ENCODE measurements at regions not wholly inside any gene's neighbourhood (a gene's known extent, or its start where the extent isn't known, plus 50 kb on each side); places are given as distances from the start of the nearest gene placed in this dataset.
A peak's percentile ranks its signal among the peaks of the same experiment; 100 is the strongest.
"Not testable (repeated sequence)": the region's sequence is repeated elsewhere in the genome, so short reads cannot be mapped to it uniquely, and the experiment has no call there.

DNA sequence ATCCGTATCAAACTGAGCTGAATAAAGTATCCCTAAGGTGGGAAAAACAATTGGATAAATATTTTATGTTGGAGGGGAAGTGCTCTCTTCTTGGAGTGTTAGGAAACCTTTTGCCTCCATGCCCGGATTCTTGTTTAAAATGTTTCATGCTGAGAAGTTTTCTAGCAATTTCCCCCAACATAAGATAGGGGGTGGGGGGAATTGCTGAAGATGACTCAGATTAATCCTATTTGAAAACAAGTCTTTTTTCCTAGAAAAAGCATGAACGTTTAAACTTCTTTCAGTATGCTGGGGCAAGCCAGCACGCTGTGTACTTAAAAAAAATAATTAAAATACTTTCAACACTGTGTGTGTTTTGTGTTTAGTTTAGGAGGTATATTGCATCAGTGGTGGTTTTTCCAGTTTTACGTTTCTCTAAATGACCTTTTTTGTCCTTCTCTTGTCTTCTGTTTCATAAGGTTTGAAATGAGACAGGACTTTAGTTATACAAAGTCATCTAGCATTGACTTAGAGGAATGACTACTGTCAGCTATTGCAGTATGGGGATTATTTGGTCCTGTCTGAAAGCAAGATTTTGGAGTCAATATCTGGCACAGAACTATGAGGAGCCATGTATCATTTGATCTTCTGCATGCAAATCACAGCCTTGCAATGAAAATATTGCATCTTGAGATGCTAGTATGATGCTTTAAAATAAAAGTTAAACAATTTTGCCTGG lies 295.9 kb downstream of the GATA3 start:
- no peak for DNase-seq

DNA sequence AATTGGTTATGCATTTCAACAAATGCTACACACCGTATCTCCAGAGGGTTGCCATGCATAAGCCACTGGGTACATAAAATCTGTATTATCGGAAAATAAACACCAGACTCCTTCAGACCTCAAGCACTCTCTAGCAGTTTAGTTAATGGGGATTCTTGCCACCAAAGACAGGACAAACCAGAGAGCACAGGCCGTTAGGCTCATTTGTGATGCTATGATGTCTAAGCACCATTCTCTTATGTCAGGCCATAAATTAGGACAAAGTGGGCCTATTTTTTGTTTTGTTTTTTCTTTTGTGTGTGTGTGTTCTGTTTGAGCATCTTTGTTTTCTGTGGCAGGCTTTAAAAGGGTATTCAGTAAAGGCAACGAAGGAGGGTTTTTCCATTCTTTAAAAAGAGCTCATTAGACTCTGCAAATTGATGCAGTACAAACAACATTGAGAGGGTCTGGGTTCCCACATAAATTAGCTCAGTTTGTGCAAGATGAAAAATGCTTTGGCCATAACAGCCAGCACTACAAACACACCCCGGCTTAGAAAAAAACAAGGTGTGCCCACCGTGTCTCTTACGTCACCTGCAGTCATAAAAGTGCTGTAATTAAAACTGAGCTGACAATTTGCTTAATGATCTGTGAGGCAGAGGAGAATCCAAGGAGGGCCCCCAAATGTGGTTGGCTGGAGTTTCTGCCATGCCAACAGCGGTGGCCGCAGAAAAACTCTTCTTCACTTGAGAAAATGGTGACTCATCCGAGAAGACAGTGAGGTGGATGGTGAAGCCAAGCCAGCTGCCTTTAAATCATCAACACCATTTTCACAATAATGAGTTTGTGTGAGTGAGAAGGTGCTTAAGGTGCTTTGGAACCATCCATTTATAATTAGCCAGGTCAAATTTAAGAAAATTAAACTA lies 297.9 kb downstream of the GATA3 start:
- DNase-seq = no peak

DNA sequence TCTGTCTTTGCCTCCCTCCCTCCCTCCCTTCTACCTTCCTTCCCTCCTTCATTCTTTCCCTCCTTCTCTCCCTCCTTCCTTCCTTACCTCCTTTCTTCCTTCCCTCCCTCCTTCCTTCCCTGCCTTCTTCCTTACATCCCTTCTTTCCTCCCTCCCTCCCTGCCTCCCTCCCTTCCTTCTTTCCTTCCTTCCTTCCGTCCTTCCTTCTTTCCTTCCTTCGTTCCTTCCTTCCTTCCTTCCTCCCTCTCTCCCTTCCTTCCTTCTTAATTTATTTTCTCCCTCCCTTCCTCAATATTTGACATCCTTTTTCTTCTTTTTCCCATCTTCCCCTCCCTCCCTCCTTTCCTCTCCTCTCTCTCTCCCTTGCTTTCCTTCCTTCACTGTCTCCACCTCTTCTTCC lies 301.8 kb downstream of the GATA3 start:
- no peak for DNase-seq

DNA sequence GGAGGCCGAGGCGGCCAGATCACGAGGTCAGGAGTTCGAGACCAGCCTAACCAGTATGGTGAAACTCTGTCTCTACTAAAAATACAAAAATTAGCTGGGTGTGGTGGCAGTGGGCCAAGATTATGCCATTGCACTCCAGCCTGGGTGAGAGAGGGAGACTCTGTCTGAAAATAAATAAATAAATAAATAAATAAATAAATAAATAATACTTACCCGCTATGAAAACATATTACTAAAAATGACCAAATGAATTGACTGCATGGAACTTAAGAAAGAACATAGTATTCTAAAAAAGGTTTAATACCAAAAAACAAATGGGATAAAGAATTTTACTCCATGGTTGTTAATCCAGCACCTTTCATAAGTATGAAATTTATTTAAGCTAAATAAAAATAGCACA lies 305.0 kb downstream of the GATA3 start:
- DNase-seq = no peak

DNA sequence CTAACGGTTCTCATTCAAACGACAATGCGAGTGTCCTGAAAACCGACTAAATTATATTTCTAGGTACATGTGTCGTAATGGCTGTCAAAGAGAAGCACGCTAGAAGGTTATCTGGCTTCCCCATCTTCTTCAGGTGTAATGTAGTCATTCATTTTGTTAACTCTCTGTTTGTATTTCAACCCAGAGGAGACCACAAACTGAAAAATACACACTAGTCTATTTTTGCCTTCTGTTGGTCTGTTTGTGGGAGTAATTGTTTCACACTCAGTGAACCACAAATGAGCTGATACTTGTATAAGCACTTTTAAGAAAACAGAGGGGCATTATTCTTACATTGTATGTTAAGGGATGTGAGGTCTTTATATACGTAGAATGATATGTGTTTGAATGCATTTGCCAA lies 305.9 kb downstream of the GATA3 start:
- peak; percentile 7 for DNase-seq

DNA sequence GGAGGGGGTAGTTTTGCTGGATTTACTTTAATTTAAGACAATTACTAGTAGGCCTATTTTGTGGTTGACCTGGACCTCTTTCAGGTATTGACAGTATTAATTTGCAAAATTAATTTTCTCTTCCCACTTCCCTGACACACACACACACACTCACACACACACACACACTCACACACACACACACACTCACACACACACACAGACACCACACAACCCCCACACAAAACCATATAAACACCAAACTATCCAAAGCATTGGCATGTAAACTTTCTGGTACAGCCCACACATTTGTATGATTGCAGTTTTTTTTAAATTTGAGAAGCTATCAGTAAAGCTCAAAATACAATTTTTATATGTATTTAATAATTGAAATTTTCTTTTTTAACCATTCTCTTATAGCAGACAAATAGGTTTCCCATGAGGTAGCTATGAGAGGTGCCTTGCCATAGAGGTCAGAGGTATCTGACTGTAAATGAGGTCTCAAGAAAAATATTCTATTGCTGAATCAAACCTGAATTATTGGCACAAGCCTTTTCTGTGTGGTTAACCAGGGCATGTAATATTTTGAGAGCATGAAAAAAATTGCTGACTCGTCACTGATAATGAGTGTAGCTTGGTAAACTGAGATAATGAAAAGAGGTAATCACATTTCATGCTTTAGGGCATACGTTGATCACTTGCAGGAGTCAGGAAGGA lies 306.5 kb downstream of the GATA3 start:
- DNase-seq = no peak

- no peak for DNase-seq
These were observed 307.0 kb downstream of the GATA3 start for GRCh38 chr10:8361510-8361844.

GRCh38 chr10:8365935-8366911 lies 311.7 kb downstream of the GATA3 start:
- DNase-seq = peak; percentile 61

DNA sequence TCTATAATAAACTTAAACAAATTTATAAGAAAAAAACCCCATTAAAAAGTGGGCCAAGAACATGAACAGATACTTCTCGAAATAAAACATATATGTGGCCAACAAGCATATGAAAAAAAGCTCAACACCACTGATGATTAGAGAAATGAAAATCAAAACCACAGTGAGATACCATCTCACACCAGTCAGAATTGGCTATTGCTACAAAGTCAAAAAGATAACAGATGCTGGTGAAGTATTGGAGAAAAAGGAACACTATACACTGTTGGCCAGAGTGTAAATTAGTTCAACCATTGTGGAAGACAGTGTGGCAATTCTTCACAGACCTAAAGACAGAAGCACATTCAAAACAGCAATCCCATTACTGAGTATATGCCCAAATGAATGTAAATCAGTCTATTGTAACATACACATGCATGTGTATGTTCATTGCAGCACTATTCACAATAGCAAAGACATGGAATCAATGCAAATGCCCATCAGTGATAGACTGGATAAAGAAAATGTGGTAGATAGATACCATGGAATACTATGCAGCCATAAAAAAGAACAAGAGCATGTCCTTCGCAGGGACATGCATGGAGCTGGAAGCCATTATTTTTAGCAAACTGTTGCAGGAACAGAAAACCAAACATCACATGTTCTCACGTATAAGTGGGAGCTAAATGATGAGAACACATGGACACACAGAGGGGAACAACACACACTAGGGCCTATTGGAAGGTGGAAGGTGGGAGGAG lies 313.4 kb downstream of the GATA3 start:
- DNase-seq = not testable (repeated sequence)

GRCh38 chr10:8369666-8370065 lies 315.2 kb downstream of the GATA3 start:
- no peak for DNase-seq

DNA sequence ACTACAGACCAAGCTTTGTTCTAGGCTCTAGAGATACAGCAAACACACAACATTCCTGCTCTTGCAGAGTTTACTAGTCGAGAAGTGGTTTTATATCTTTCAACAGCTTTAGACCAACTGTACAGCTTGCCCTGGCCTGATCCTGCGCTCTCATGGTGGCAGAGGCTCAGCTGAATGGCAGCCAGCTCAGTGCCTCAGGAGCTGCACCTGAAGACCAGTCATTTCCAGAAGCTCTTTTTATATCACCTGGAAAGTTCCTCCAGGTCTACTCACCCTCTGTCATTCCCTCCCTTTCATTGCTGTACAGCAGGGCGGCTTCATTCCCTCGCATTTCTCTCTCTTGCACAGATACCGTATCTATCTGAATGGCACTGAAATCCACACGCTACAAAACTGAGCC lies 319.8 kb downstream of the GATA3 start:
- DNase-seq = no peak

GRCh38 chr10:8375137-8375536 lies 320.6 kb downstream of the GATA3 start:
- no peak for DNase-seq

DNA sequence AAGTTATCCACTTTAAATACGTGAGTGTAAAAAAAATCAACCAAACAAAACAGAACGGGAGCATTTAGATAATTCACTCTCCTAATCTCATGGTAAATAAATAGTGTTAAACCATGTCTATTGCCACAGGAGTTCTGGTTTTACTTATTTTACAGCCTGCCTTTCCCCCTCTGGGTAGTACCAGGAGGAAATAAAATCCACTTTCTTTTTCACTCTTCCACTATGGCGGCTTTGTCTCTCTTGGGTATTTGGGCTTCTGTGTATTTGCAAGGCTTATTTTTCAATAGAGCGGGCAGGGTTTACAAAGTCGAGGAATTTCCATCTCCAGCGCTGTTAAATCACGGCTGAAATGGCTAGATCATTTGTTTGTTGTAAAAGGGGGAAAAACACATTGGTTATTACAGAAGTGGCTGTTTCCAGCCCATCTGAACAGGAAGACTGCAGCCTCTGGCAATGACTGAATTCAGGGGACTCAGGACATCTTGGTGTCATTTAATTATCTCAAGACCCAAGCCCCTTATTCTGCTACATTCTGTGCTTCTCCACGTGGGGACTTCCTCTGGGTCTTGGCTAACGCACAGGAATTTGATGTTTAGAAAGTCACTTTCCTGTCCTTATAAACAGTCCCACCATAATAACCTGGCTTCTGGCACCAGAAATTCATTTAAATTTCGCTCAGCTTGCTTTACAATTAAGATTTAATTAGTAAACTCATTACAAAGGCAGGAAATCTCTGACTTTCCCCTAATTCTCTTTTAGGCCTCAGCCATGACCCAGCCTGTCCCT lies 323.9 kb downstream of the GATA3 start:
- DNase-seq = no peak

GRCh38 chr10:8379906-8380832 lies 325.7 kb downstream of the GATA3 start:
- DNase-seq = no peak

- no peak for DNase-seq
These were observed 326.5 kb downstream of the GATA3 start for GRCh38 chr10:8380833-8381496.

GRCh38 chr10:8386781-8387180 lies 332.3 kb downstream of the GATA3 start:
- no peak for DNase-seq

GRCh38 chr10:8389630-8390029 lies 335.1 kb downstream of the GATA3 start:
- DNase-seq = no peak

DNA sequence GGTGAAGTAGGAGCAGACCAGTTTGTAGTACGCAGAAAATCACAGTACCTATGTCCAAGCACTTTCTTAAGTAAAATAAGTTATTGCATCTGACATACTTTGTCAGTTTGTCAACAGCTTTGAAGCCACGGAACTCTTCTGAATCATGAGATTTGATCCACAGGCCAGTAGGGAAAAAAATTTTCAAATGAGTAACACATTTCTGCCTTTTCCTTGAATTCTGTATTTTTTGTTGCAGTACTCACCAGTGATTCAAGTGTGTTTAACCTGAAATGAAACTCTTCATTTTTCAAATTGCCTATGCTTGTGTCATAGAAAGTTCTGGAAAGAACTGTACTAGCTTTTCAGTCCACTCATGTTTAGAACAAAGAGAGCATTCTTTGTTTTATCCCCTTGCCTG lies 337.7 kb downstream of the GATA3 start:
- DNase-seq = no peak

GRCh38 chr10:8393531-8393930 lies 339.0 kb downstream of the GATA3 start:
- no peak for DNase-seq
